ENCODE measurements at regions not wholly inside any gene's neighbourhood (a gene's known extent, or its start where the extent isn't known, plus 50 kb on each side); places are given as distances from the start of the nearest gene placed in this dataset.

- TF ChIP-seq POLR2AphosphoS5 (IDR thresholded peaks at IDR 0.05) (no peak), POLR2A (IDR thresholded peaks at IDR 0.05) (no peak), EP300 (IDR thresholded peaks at IDR 0.05) (no peak)
- TF ChIP-seq, protein P1, sequence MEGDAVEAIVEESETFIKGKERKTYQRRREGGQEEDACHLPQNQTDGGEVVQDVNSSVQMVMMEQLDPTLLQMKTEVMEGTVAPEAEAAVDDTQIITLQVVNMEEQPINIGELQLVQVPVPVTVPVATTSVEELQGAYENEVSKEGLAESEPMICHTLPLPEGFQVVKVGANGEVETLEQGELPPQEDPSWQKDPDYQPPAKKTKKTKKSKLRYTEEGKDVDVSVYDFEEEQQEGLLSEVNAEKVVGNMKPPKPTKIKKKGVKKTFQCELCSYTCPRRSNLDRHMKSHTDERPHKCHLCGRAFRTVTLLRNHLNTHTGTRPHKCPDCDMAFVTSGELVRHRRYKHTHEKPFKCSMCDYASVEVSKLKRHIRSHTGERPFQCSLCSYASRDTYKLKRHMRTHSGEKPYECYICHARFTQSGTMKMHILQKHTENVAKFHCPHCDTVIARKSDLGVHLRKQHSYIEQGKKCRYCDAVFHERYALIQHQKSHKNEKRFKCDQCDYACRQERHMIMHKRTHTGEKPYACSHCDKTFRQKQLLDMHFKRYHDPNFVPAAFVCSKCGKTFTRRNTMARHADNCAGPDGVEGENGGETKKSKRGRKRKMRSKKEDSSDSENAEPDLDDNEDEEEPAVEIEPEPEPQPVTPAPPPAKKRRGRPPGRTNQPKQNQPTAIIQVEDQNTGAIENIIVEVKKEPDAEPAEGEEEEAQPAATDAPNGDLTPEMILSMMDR (IDR thresholded peaks at IDR 0.05), result no peak
Measured at GRCh38 chr11:13596611-13597326, 71.7 kb upstream of the FAR1 start.

DNA sequence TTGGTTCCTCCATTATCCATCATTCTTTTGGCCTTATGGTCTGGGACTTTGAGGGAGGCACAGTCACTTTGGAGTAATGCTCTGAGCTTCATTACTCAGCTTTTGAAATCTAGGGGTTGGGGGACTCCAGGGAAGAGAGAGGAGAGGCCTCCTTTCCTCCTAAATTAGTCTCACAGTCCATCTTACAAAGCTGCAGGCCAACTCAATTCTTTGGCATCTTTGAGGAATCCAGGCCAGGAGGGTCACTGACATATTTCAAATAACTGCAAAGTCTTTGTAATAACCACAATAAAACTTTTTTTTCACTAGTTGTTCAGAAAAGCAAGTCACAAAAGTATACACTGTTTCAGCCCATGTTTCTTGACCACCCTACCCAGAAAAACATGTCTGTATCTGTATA, 73.3 kb upstream of the FAR1 start:
- Histone ChIP-seq H3K9me3 (no peaks in the 10 kb centered on the region), H3K27ac (no peak overlapping the region), H3K36me3 (no peaks in the 10 kb centered on the region), H3K4me3 (no peak overlapping the region), H3K27me3 (no peaks in the 10 kb centered on the region), H3K4me1 (no peaks in the 10 kb centered on the region)
- DNase-seq, result no peak
- TF ChIP-seq EP300 (IDR thresholded peaks at IDR 0.05) (no peak), POLR2A (IDR thresholded peaks at IDR 0.05) (no peak), POLR2AphosphoS5 (IDR thresholded peaks at IDR 0.05) (no peak)
- TF ChIP-seq, protein P1 (IDR thresholded peaks at IDR 0.05), result no peak
- no peak for ATAC-seq (ENCODE audit: low FRiP score in 2 of 2)

More at GRCh38 chr11:13596611-13597326, 71.7 kb upstream of the FAR1 start:
- ATAC-seq (ENCODE audit: low FRiP score in 2 of 2) (no peak), DNase-seq (no peak)
- no peak overlapping the region for H3K4me3 ChIP-seq
- no peaks in the 10 kb centered on the region for H3K27me3 ChIP-seq
- H3K27ac ChIP-seq, result no peak overlapping the region
- WGBS, 2 donors, result 58 to 63% methylated on average over 6 of the region's 6 CpGs
- H3K9me3 ChIP-seq, result no peaks in the 10 kb centered on the region
- no peaks in the 10 kb centered on the region for H3K36me3 ChIP-seq
- H3K4me1 ChIP-seq, result no peaks in the 10 kb centered on the region

DNA sequence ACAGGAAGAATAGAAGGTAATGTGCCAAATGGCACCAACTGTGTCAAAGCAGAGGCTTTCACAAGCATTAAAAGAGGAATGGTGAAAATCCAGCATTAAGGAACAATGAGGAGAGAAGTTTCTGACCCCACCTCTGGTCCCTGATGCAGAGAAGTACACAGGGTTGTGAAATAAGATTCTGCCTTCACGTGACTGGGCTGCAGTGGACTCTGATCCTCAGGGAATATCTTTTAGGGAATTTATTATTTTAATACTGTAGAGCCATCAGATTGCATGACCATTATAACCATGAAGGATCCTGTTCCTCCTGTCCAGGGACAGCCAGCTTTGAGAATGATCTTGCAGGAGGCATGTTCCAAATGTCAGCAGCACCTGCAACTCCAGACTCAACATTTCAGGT, 74.4 kb upstream of the FAR1 start:
- Histone ChIP-seq H3K4me1 (no peaks in the 10 kb centered on the region), H3K4me3 (no peak overlapping the region), H3K27me3 (no peaks in the 10 kb centered on the region), H3K36me3 (no peaks in the 10 kb centered on the region), H3K9me3 (no peaks in the 10 kb centered on the region), H3K27ac (no peak overlapping the region)
- 53 to 63% methylated on average over 1 of the region's 1 CpG for WGBS, 2 donors
- no peak for ATAC-seq (ENCODE audit: low FRiP score in 2 of 2)
- no peak for DNase-seq
- TF ChIP-seq, protein P1 (IDR thresholded peaks at IDR 0.05), result no peak
- TF ChIP-seq EP300 (IDR thresholded peaks at IDR 0.05), result no peak
- TF ChIP-seq POLR2A (IDR thresholded peaks at IDR 0.05), result no peak
- no peak for TF ChIP-seq POLR2AphosphoS5 (IDR thresholded peaks at IDR 0.05)

DNA sequence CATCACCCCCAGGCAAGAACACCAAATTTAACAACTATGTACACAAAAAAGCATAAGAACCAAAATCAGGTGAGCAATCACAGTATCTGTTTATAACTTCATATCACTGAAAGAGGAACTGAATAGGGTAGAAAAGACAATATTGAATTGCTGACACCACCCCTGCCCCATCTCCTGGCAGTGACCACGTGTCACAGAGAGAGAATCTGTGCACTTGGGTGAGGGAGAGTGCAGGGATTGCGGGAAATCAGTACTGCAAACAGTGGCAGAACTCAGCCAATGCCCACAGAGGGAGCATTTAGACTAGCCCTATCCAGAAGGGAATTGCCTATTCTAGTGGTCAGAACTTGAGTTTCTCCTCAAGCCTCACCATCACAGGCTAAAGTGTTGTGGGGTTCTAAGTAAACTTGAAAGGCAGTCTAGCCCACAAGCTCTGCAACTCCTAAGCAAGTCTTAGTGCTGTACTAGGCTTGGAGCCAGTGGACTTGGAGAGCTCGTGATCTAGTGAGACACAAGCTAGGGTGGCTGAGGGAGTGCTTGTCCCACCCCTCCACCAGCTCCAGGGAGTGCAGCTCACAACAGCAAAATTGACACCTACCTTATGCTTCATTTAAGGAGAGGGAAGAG, 82.8 kb upstream of the PTH start:
- TF ChIP-seq POLR2A (IDR thresholded peaks at IDR 0.05) (no peak), EP300 (IDR thresholded peaks at IDR 0.05) (no peak), POLR2AphosphoS5 (IDR thresholded peaks at IDR 0.05) (no peak)
- TF ChIP-seq, protein P1 (IDR thresholded peaks at IDR 0.05), result no peak
- ATAC-seq (ENCODE audit: low FRiP score in 2 of 2), result no peak
- no peak overlapping the region for H3K4me3 ChIP-seq
- no peaks in the 10 kb centered on the region for H3K9me3 ChIP-seq
- H3K4me1 ChIP-seq, result no peaks in the 10 kb centered on the region
- WGBS, 2 donors, result 64 to 70% methylated on average over 3 of the region's 3 CpGs
- no peak overlapping the region for H3K27ac ChIP-seq
- H3K36me3 ChIP-seq, result no peaks in the 10 kb centered on the region
- DNase-seq, result no peak
- H3K27me3 ChIP-seq, result no peaks in the 10 kb centered on the region

GRCh38 chr11:13577881-13578280, 82.1 kb upstream of the PTH start:
- no peak overlapping the region for H3K27ac ChIP-seq
- no peak for DNase-seq
- H3K4me3 ChIP-seq, result no peak overlapping the region
- no peak for ATAC-seq (ENCODE audit: low FRiP score in 2 of 2)
- WGBS, 2 donors, result 44 to 47% methylated on average over 2 of the region's 2 CpGs
- no peaks in the 10 kb centered on the region for H3K36me3 ChIP-seq
- no peaks in the 10 kb centered on the region for H3K4me1 ChIP-seq
- TF ChIP-seq POLR2A (IDR thresholded peaks at IDR 0.05) (no peak), EP300 (IDR thresholded peaks at IDR 0.05) (no peak), POLR2AphosphoS5 (IDR thresholded peaks at IDR 0.05) (no peak)
- TF ChIP-seq, protein P1 (IDR thresholded peaks at IDR 0.05), result no peak
- no peaks in the 10 kb centered on the region for H3K9me3 ChIP-seq
- no peaks in the 10 kb centered on the region for H3K27me3 ChIP-seq
